Panc1 (cell line): ENCODE measurements at regions not wholly inside any gene's neighbourhood (a gene's known extent, or its start where the extent isn't known, plus 50 kb on each side); places are given as distances from the start of the nearest gene placed in this dataset.

Experiments used
- POLR2AphosphoS5 ChIP-seq: IDR thresholded peaks from 2 replicates; pipeline ENCODE4 v1.6.1; 2012; ENCODE audit warnings: mild to moderate bottlenecking, low read depth, low read length, moderate library complexity
- TCF7L2 ChIP-seq: IDR thresholded peaks from 2 replicates; pipeline ENCODE4 v1.6.1; 2011; ENCODE audit warnings: mild to moderate bottlenecking, low read depth, low read length, inconsistent platforms
- TF ChIP-seq, protein P1 (sequence below): fragments of 450-650 bp; IDR thresholded peaks from 2 replicates; pipeline ENCODE4 v1.5.1; 2017; ENCODE audit warnings: mild to moderate bottlenecking
- TF ChIP-seq, protein P2 (sequence below), 2 experiments: IDR thresholded peaks; 2 replicates each; pipeline ENCODE4 v1.6.1; 2011 to 2012; ENCODE audit warnings: low read depth in 2 of 2, control low read depth in 1 of 2, low read length in 1 of 2, mild to moderate bottlenecking in 1 of 2, moderate library complexity in 1 of 2; ENCODE audit not compliant: insufficient read depth in 1 of 2

DNA sequence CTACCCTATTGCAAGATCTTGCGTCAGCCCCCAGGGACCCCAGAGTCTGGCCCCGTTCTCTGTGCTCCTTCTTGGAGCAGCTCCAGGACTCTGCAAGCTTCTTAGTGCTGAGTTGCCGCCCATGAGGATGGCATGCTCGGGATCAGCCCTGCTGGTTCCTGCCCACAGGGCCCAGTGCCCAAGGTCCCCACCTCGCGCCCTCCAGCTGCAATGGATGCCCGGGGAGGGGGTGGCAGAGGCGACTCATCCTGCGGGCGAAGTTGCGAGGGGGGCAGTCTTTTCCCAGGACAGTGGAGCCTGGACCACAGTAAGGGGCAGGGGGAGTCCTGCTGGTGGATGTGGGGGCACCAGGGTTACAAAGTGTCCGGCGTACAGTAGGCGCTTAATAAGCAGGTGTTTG lies 261.9 kb downstream of the BCL2 start:
- TF ChIP-seq POLR2AphosphoS5 (no peak), TCF7L2 (no peak)
- TF ChIP-seq, protein P1, sequence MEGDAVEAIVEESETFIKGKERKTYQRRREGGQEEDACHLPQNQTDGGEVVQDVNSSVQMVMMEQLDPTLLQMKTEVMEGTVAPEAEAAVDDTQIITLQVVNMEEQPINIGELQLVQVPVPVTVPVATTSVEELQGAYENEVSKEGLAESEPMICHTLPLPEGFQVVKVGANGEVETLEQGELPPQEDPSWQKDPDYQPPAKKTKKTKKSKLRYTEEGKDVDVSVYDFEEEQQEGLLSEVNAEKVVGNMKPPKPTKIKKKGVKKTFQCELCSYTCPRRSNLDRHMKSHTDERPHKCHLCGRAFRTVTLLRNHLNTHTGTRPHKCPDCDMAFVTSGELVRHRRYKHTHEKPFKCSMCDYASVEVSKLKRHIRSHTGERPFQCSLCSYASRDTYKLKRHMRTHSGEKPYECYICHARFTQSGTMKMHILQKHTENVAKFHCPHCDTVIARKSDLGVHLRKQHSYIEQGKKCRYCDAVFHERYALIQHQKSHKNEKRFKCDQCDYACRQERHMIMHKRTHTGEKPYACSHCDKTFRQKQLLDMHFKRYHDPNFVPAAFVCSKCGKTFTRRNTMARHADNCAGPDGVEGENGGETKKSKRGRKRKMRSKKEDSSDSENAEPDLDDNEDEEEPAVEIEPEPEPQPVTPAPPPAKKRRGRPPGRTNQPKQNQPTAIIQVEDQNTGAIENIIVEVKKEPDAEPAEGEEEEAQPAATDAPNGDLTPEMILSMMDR = no peak
- TF ChIP-seq, protein P2, sequence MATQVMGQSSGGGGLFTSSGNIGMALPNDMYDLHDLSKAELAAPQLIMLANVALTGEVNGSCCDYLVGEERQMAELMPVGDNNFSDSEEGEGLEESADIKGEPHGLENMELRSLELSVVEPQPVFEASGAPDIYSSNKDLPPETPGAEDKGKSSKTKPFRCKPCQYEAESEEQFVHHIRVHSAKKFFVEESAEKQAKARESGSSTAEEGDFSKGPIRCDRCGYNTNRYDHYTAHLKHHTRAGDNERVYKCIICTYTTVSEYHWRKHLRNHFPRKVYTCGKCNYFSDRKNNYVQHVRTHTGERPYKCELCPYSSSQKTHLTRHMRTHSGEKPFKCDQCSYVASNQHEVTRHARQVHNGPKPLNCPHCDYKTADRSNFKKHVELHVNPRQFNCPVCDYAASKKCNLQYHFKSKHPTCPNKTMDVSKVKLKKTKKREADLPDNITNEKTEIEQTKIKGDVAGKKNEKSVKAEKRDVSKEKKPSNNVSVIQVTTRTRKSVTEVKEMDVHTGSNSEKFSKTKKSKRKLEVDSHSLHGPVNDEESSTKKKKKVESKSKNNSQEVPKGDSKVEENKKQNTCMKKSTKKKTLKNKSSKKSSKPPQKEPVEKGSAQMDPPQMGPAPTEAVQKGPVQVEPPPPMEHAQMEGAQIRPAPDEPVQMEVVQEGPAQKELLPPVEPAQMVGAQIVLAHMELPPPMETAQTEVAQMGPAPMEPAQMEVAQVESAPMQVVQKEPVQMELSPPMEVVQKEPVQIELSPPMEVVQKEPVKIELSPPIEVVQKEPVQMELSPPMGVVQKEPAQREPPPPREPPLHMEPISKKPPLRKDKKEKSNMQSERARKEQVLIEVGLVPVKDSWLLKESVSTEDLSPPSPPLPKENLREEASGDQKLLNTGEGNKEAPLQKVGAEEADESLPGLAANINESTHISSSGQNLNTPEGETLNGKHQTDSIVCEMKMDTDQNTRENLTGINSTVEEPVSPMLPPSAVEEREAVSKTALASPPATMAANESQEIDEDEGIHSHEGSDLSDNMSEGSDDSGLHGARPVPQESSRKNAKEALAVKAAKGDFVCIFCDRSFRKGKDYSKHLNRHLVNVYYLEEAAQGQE (IDR thresholded peaks at IDR 0.05; ENCODE audit: insufficient read depth in 1 of 2, low read depth in 2 of 2, low read length in 1 of 2) = no peak
